ENCODE measurements at regions not wholly inside any gene's neighbourhood (a gene's known extent, or its start where the extent isn't known, plus 50 kb on each side); places are given as distances from the start of the nearest gene placed in this dataset.

DNA sequence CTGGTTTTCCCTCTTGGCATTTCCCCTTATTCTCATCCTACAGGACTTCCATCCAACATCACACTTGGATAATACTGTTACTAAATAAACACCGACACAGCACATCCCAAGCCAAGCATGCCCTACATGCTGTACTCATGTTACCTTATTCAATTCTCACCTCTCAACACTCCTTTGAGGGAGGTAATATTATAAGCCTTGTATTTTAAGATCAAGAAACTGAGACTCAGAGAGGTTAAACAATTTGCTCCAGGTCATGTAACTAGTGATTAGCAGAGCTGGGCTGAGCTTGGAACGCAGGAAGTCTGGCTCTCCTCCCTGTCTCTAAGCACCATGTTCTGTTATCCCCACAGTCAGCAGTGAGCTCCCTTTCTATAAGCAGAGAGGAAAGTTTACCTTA is 333.6 kb upstream of the IGFBP7 start:
- no peaks in the 10 kb centered on the region for H3K36me3 ChIP-seq (ENCODE audit: control insufficient read depth, insufficient read depth, low read length)
- no peak for DNase-seq (ENCODE audit: extremely low read depth, insufficient read length)
- no peaks in the 10 kb centered on the region for H3K27me3 ChIP-seq (replicated peaks; ENCODE audit: control insufficient read depth, insufficient read depth, low read length)
- TF ChIP-seq, protein P1, sequence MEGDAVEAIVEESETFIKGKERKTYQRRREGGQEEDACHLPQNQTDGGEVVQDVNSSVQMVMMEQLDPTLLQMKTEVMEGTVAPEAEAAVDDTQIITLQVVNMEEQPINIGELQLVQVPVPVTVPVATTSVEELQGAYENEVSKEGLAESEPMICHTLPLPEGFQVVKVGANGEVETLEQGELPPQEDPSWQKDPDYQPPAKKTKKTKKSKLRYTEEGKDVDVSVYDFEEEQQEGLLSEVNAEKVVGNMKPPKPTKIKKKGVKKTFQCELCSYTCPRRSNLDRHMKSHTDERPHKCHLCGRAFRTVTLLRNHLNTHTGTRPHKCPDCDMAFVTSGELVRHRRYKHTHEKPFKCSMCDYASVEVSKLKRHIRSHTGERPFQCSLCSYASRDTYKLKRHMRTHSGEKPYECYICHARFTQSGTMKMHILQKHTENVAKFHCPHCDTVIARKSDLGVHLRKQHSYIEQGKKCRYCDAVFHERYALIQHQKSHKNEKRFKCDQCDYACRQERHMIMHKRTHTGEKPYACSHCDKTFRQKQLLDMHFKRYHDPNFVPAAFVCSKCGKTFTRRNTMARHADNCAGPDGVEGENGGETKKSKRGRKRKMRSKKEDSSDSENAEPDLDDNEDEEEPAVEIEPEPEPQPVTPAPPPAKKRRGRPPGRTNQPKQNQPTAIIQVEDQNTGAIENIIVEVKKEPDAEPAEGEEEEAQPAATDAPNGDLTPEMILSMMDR (IDR thresholded peaks at IDR 0.05; ENCODE audit: insufficient read depth, low read length, poor library complexity, severe bottlenecking) = no peak
- no peak overlapping the region for H3K4me3 ChIP-seq (replicated peaks; ENCODE audit: low read depth, low read length)

DNA sequence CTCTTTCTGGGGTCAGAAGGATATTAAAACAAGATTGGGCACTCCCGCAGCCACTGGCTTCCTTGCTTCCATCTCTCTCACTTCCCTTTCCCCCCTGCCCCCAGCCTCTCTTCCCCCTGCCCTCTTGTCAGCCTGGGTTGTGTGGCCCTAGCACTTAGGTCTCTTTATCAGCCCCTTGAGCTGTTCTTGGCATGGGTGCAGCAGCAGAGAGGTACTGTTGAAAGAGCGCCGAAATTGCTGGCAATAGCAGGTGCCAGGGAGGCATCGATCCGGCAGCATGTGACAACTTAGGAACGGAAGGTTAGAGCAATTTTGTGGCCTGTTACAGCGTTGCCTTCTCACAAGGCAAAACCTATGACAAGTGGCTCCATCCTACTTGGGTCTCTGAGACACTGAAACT is 333.1 kb upstream of the IGFBP7 start:
- Histone ChIP-seq H3K4me3 (replicated peaks; ENCODE audit: low read depth, low read length) (no peak overlapping the region), H3K36me3 (ENCODE audit: control insufficient read depth, insufficient read depth, low read length) (no peaks in the 10 kb centered on the region), H3K27me3 (replicated peaks; ENCODE audit: control insufficient read depth, insufficient read depth, low read length) (no peaks in the 10 kb centered on the region)
- TF ChIP-seq, protein P1 (IDR thresholded peaks at IDR 0.05; ENCODE audit: insufficient read depth, low read length, poor library complexity, severe bottlenecking) = no peak
- no peak for DNase-seq (ENCODE audit: extremely low read depth, insufficient read length)

DNA sequence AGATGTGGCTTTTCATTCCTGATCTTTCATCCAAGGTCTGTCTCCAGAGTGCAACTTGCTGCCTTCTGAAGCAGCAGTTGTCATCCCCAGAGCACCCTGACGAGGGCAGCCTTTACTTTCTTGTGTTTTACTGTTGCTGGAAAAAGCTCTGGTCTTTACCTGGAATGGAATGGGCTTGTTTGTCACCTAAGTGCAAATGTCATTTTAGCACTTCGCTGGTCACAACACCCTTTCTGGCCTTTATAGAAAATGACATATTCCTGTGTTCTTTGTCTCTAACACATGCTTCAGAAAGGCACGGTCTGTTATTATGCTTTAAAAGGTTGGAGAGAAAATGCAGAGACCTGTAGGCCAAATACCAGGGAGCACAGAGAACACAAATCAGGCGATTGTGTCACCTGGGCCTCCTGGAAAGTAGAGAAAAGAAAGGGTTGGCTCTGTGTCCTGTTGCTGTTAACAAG is 332.7 kb upstream of the IGFBP7 start:
- Histone ChIP-seq H3K36me3 (ENCODE audit: control insufficient read depth, insufficient read depth, low read length) (no peaks in the 10 kb centered on the region), H3K27me3 (replicated peaks; ENCODE audit: control insufficient read depth, insufficient read depth, low read length) (no peaks in the 10 kb centered on the region), H3K4me3 (replicated peaks; ENCODE audit: low read depth, low read length) (no peak overlapping the region)
- no peak for DNase-seq (ENCODE audit: extremely low read depth, insufficient read length)
- TF ChIP-seq, protein P1 (IDR thresholded peaks at IDR 0.05; ENCODE audit: insufficient read depth, low read length, poor library complexity, severe bottlenecking) = peak; percentile 68

DNA sequence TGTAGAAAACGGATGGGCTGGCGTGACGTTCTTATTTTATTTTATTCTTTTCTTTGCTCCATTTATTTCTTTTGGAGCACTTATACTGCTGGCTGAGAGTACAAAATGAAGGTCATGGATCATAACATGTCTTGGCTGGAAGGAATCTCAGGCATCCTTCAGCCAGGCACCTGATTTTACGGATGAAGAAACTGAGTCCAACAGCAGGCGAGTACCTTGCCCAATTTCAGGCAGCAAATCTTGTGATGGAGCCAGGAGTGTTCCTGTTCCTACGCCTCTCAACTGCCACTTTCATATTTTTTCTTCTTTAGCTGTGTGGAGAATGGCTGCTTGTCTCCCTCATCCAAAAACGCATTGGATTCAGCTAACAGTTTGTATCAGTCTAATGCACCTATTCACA is 332.1 kb upstream of the IGFBP7 start:
- no peak overlapping the region for H3K4me3 ChIP-seq (replicated peaks; ENCODE audit: low read depth, low read length)
- TF ChIP-seq, protein P1 (IDR thresholded peaks at IDR 0.05; ENCODE audit: insufficient read depth, low read length, poor library complexity, severe bottlenecking) = no peak
- no peak for DNase-seq (ENCODE audit: extremely low read depth, insufficient read length)
- no peaks in the 10 kb centered on the region for H3K27me3 ChIP-seq (replicated peaks; ENCODE audit: control insufficient read depth, insufficient read depth, low read length)
- H3K36me3 ChIP-seq (ENCODE audit: control insufficient read depth, insufficient read depth, low read length) = no peaks in the 10 kb centered on the region

DNA sequence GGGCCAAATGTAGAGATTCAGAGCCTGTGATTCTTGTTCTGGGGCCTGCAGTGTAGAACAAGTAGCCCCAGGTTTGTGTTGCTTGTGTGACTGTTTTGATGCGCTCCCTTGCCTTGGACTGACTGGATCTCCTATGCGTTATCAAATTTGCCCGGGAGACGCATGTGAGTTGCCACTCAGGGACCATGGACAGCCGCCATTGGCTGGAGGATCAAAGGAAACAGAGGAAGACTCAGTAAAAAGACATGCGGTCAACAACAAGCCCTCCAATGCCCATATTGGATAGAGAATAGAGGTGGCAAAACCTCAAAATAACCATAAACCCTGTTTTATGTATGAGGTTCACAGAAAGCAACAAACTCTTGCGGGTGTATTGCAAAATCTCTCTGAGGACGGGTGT is 327.5 kb upstream of the IGFBP7 start:
- no peaks in the 10 kb centered on the region for H3K36me3 ChIP-seq (ENCODE audit: control insufficient read depth, insufficient read depth, low read length)
- TF ChIP-seq, protein P1 (IDR thresholded peaks at IDR 0.05; ENCODE audit: insufficient read depth, low read length, poor library complexity, severe bottlenecking) = no peak
- H3K27me3 ChIP-seq (replicated peaks; ENCODE audit: control insufficient read depth, insufficient read depth, low read length) = no peaks in the 10 kb centered on the region
- no peak for DNase-seq (ENCODE audit: extremely low read depth, insufficient read length)
- no peak overlapping the region for H3K4me3 ChIP-seq (replicated peaks; ENCODE audit: low read depth, low read length)

DNA sequence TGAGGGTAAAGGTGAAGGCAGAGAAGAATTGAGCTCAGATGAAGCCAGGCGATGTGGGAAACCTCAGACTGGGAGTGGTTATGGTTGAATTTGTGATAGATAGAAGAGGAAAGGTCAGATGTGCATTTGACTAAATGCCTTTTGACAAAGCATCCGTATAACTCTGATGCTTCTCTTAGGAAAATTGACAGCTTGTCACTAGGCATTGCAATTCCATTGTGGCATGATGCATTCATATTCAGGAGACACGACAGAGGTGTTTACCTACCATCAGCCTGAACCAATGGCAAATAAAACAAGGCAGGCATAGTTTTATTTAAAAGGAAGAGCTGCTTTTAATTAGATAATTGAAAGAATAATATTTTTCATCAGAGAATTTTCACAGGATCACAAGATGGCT is 325.1 kb upstream of the IGFBP7 start:
- Histone ChIP-seq H3K27me3 (replicated peaks; ENCODE audit: control insufficient read depth, insufficient read depth, low read length) (no peaks in the 10 kb centered on the region), H3K36me3 (ENCODE audit: control insufficient read depth, insufficient read depth, low read length) (no peaks in the 10 kb centered on the region), H3K4me3 (replicated peaks; ENCODE audit: low read depth, low read length) (no peak overlapping the region)
- no peak for DNase-seq (ENCODE audit: extremely low read depth, insufficient read length)
- TF ChIP-seq, protein P1 (IDR thresholded peaks at IDR 0.05; ENCODE audit: insufficient read depth, low read length, poor library complexity, severe bottlenecking) = no peak

All from GM06990 (cell line).